A549 (cell line): ENCODE measurements at regions not wholly inside any gene's neighbourhood (a gene's known extent, or its start where the extent isn't known, plus 50 kb on each side); places are given as distances from the start of the nearest gene placed in this dataset.

Experiments
- ATAC-seq, 2 experiments: fragments of 200-7000 bp in 1 of 2; fragments of >200 bp in 1 of 2; cut with Nextera tagmentation in 1 of 2; cut with Tn5 transposase in 1 of 2; 3 replicates each; pipeline versions ENCODE4 v1.8.0 to v1.9.1; 2018 to 2020; ENCODE audit warnings: mild to moderate bottlenecking in 1 of 2, moderate library complexity in 1 of 2
- CTCF ChIA-PET: fragments of 300-600 bp; sonication (Branson Sonifier 250); formaldehyde crosslinking; extraction: SDS; loops from one replicate; lab custom pipeline; 2021; ENCODE audit warnings: antibody characterized with exemption, inconsistent platforms; lab: Yijun Ruan, JAX
- POLR2A ChIA-PET: fragments of 350-600 bp; formaldehyde crosslinking; extraction: SDS; loops from one replicate; lab custom pipeline; 2021; ENCODE audit warnings: antibody characterized with exemption, inconsistent platforms; lab: Yijun Ruan, JAX
- DNase-seq, 2 experiments: peaks; one replicate each; pipeline versions ENCODE4 v3.0.0 to v3.0.0-alpha.2; 2011 to 2016; ENCODE audit warnings: low read depth in 1 of 2, low spot score in 1 of 2
- FAIRE-seq: peaks from 2 replicates; lab custom pipeline; 2011; peaks lifted over from hg19 to GRCh38; lab: Jason Lieb, UNC
- H3K27ac ChIP-seq, 2 experiments: fragments of >200 bp; sonication (Bioruptor Twin); formaldehyde crosslinking; 3 replicates each; pipeline ENCODE4 v1.5.1; 2016 to 2017
- H3K4me1 ChIP-seq: fragments of >200 bp; sonication (Bioruptor Twin); formaldehyde crosslinking; 3 replicates; pipeline ENCODE4 v1.6.1; 2016
- H3K4me2 ChIP-seq: fragments of >200 bp; sonication (Bioruptor Twin); formaldehyde crosslinking; 3 replicates; pipeline ENCODE4 v1.6.1; 2016
- H3K4me3 ChIP-seq: fragments of >200 bp; sonication (Bioruptor Twin); formaldehyde crosslinking; 3 replicates; pipeline ENCODE4 v1.5.1; 2016
- H3K9me3 ChIP-seq: fragments of >200 bp; sonication (Bioruptor Twin); formaldehyde crosslinking; 3 replicates; pipeline ENCODE4 v1.6.1; 2016
- CBX2 ChIP-seq: fragments of 200-600 bp; sonication (generic); IDR thresholded peaks from 2 replicates; pipeline ENCODE4 v1.6.1; 2016; ENCODE audit warnings: low read depth, mild to moderate bottlenecking, borderline replicate concordance
- CEBPB ChIP-seq, 2 experiments: fragments of >200 bp in 1 of 2; sonication (Bioruptor Twin) in 1 of 2; formaldehyde crosslinking in 1 of 2; IDR thresholded peaks; 2 replicates each; pipeline ENCODE4 v1.6.1; 2012 to 2016
- CHD4 ChIP-seq: fragments of 200-600 bp; sonication (generic); IDR thresholded peaks from 2 replicates; pipeline ENCODE4 v1.6.1; 2016; ENCODE audit warnings: antibody characterized with exemption, mild to moderate bottlenecking, borderline replicate concordance
- CTCF ChIP-seq: fragments of >200 bp; sonication (Bioruptor Twin); formaldehyde crosslinking; IDR thresholded peaks from 3 replicates; pipeline ENCODE4 v1.5.1; 2016
- EHF ChIP-seq: fragments of 250-450 bp; sonication (Bioruptor Pico); IDR thresholded peaks from 2 replicates; pipeline ENCODE4 v1.5.0; 2020; ENCODE audit warnings: mild to moderate bottlenecking
- EP300 ChIP-seq, 2 experiments: fragments of >200 bp; sonication (Bioruptor Twin); formaldehyde crosslinking; IDR thresholded peaks; 2 replicates in 1 of 2; 3 replicates in 1 of 2; pipeline ENCODE4 v1.6.1; 2016 to 2017
- FOSL2 ChIP-seq, 2 experiments: fragments of 450-650 bp in 1 of 2; fragments of >200 bp in 1 of 2; sonication (Bioruptor Twin) in 1 of 2; formaldehyde crosslinking; IDR thresholded peaks; 2 replicates each; pipeline versions ENCODE4 v1.5.0 to v1.6.1; 2016 to 2020; ENCODE audit warnings: mild to moderate bottlenecking in 1 of 2, moderate library complexity in 1 of 2
- FOXS1 ChIP-seq: fragments of 250-450 bp; sonication (Bioruptor Pico); IDR thresholded peaks from 2 replicates; pipeline ENCODE4 v1.5.0; 2020; ENCODE audit warnings: mild to moderate bottlenecking, moderate library complexity
- GATA3 ChIP-seq: IDR thresholded peaks from 2 replicates; pipeline ENCODE4 v1.6.1; 2012; ENCODE audit warnings: borderline replicate concordance
- HEYL ChIP-seq: fragments of 250-450 bp; sonication (Bioruptor Pico); IDR thresholded peaks from 2 replicates; pipeline ENCODE4 v1.8.0; 2021; ENCODE audit warnings: mild to moderate bottlenecking, moderate library complexity
- HMGXB4 ChIP-seq: fragments of 250-450 bp; sonication (Bioruptor Pico); IDR thresholded peaks from 2 replicates; pipeline ENCODE4 v1.5.0; 2021; ENCODE audit warnings: mild to moderate bottlenecking, moderate library complexity, borderline replicate concordance
- HOXA7 ChIP-seq: fragments of 250-450 bp; sonication (Bioruptor Pico); IDR thresholded peaks from 2 replicates; pipeline ENCODE4 v1.5.0; 2020; ENCODE audit warnings: mild to moderate bottlenecking, moderate library complexity
- HOXB5 ChIP-seq: fragments of 250-450 bp; sonication (Bioruptor Pico); IDR thresholded peaks from 2 replicates; pipeline ENCODE4 v1.5.0; 2020; ENCODE audit warnings: mild to moderate bottlenecking, moderate library complexity
- JUN ChIP-seq, 2 experiments: fragments of >200 bp; sonication (Bioruptor Twin); formaldehyde crosslinking; IDR thresholded peaks; 2 replicates in 1 of 2; 3 replicates in 1 of 2; pipeline ENCODE4 v1.6.1; 2016 to 2017
- KDM5A ChIP-seq: fragments of 200-600 bp; sonication (generic); IDR thresholded peaks from 2 replicates; pipeline ENCODE4 v1.6.1; 2016; ENCODE audit warnings: antibody characterized with exemption, mild to moderate bottlenecking
- MAFK ChIP-seq: fragments of 450-650 bp; IDR thresholded peaks from 2 replicates; pipeline ENCODE4 v1.6.1; 2014; ENCODE audit not compliant: partially characterized antibody
- MAZ ChIP-seq: fragments of 150-350 bp; IDR thresholded peaks from 2 replicates; pipeline ENCODE4 v1.6.1; 2014; ENCODE audit warnings: antibody characterized with exemption, low read depth, low read length, borderline replicate concordance
- MYC ChIP-seq: IDR thresholded peaks from 2 replicates; pipeline ENCODE4 v1.6.1; 2012; ENCODE audit warnings: mild to moderate bottlenecking, inconsistent platforms, low read length, improper control_type of control experiment, borderline replicate concordance
- NPAS2 ChIP-seq: fragments of 250-450 bp; sonication (Bioruptor Pico); IDR thresholded peaks from 2 replicates; pipeline ENCODE4 v1.8.0; 2022; ENCODE audit warnings: mild to moderate bottlenecking, moderate library complexity, borderline replicate concordance
- NR3C1 ChIP-seq: fragments of >200 bp; sonication (Bioruptor Twin); formaldehyde crosslinking; IDR thresholded peaks from 3 replicates; pipeline ENCODE4 v1.6.1; 2017
- PBX3 ChIP-seq: IDR thresholded peaks from 2 replicates; pipeline ENCODE4 v1.6.1; 2012
- POLR2A ChIP-seq: IDR thresholded peaks from 2 replicates; pipeline ENCODE4 v1.6.1; 2012; ENCODE audit warnings: mild to moderate bottlenecking, low read length
- POLR2AphosphoS2 ChIP-seq: conservative IDR thresholded peaks from 2 replicates; pipeline ENCODE4 v1.6.1; 2012; ENCODE audit warnings: low read length, improper control_type of control experiment, inconsistent platforms
- RCOR1 ChIP-seq: fragments of 150-350 bp; IDR thresholded peaks from 2 replicates; pipeline ENCODE4 v1.6.1; 2014; ENCODE audit warnings: antibody characterized with exemption, low read length, low read depth
- SMC3 ChIP-seq: fragments of >200 bp; sonication (Bioruptor Twin); formaldehyde crosslinking; IDR thresholded peaks from 3 replicates; pipeline ENCODE4 v1.6.1; 2018; ENCODE audit warnings: inconsistent platforms
- TFCP2L1 ChIP-seq: fragments of 250-450 bp; sonication (Bioruptor Pico); IDR thresholded peaks from 2 replicates; pipeline ENCODE4 v1.5.0; 2021; ENCODE audit warnings: mild to moderate bottlenecking
- ZNF302 ChIP-seq: fragments of 250-450 bp; sonication (Bioruptor Pico); IDR thresholded peaks from 2 replicates; pipeline ENCODE4 v1.9.0; 2021; ENCODE audit warnings: inconsistent platforms, mild to moderate bottlenecking, moderate library complexity
- ZSCAN20 ChIP-seq: fragments of 250-450 bp; sonication (Bioruptor Pico); IDR thresholded peaks from 2 replicates; pipeline ENCODE4 v1.8.0; 2022; ENCODE audit warnings: mild to moderate bottlenecking, moderate library complexity
- WGBS: methylation state at CpG from one replicate; pipeline ENCODE4 v1.1.6; 2017; ENCODE audit errors: missing lambda C conversion rate; 5-methylcytosine and 5-hydroxymethylcytosine counted together

- ATAC-seq (no peak), DNase-seq (no peak), FAIRE-seq (no peak)
- ChIA-PET POLR2A (no interaction called here), CTCF (no interaction called here)
- TF ChIP-seq POLR2AphosphoS2 = no peak
- no peak for TF ChIP-seq HEYL (CRISPR knock-in tag)
- no peak for TF ChIP-seq CTCF
- H3K4me1 ChIP-seq = no peaks in the 10 kb centered on the region
- WGBS = 10% methylated on average over 1 of the region's 1 CpG
- no peak overlapping the region for H3K27ac ChIP-seq
- no peaks in the 10 kb centered on the region for H3K9me3 ChIP-seq
- H3K4me2 ChIP-seq = no peak overlapping the region
- no peak overlapping the region for H3K4me3 ChIP-seq
Observed at GRCh38 chr12:91732086-91732485, 413.6 kb downstream of the BTG1 start.

GRCh38 chr12:91729543-91729942 is 416.1 kb downstream of the BTG1 start:
- H3K4me1 ChIP-seq = no peaks in the 10 kb centered on the region
- H3K4me2 ChIP-seq = no peak overlapping the region
- no peak overlapping the region for H3K4me3 ChIP-seq
- CTCF ChIA-PET = no interaction called here
- ATAC-seq (no peak), DNase-seq (no peak), FAIRE-seq (no peak)
- POLR2A ChIA-PET = no interaction called here
- no peaks in the 10 kb centered on the region for H3K9me3 ChIP-seq
- no peak overlapping the region for H3K27ac ChIP-seq
- TF ChIP-seq MAZ = no peak
- no peak for TF ChIP-seq ZSCAN20
- peak in 1 of 2 experiments; percentile 14; a peak in 1 of 4 replicates for TF ChIP-seq CEBPB (IDR thresholded peaks at IDR 0.05)
- 71% methylated on average over 4 of the region's 4 CpGs for WGBS

GRCh38 chr12:91723191-91723590 is 422.5 kb downstream of the BTG1 start:
- no peak overlapping the region for H3K4me2 ChIP-seq
- CTCF ChIA-PET = no interaction called here
- no peak overlapping the region for H3K27ac ChIP-seq
- H3K9me3 ChIP-seq = no peaks in the 10 kb centered on the region
- FAIRE-seq (no peak), DNase-seq (no peak), ATAC-seq (no peak)
- TF ChIP-seq GATA3 (no peak), CEBPB (IDR thresholded peaks at IDR 0.05) (no peak), NR3C1 (no peak), HOXA7 (CRISPR knock-in tag) (no peak), POLR2AphosphoS2 (no peak), POLR2A (no peak), EHF (CRISPR knock-in tag) (no peak), SMC3 (no peak), MYC (no peak), ZNF302 (CRISPR knock-in tag) (no peak), HMGXB4 (CRISPR knock-in tag) (no peak), FOXS1 (CRISPR knock-in tag) (no peak), EP300 (IDR thresholded peaks at IDR 0.05) (no peak), NPAS2 (CRISPR knock-in tag) (no peak), CHD4 (no peak), ZSCAN20 (no peak)
- H3K4me1 ChIP-seq = no peaks in the 10 kb centered on the region
- H3K4me3 ChIP-seq = no peak overlapping the region
- POLR2A ChIA-PET = no interaction called here

- H3K27ac ChIP-seq = no peak overlapping the region
- no peaks in the 10 kb centered on the region for H3K9me3 ChIP-seq
- H3K4me1 ChIP-seq = no peaks in the 10 kb centered on the region
- DNase-seq (no peak), FAIRE-seq (no peak), ATAC-seq (no peak)
- no peak for TF ChIP-seq NPAS2 (CRISPR knock-in tag)
- no peak for TF ChIP-seq CEBPB (IDR thresholded peaks at IDR 0.05)
- no peak for TF ChIP-seq POLR2AphosphoS2
- TF ChIP-seq HEYL (CRISPR knock-in tag) = no peak
- TF ChIP-seq TFCP2L1 (CRISPR knock-in tag) = no peak
- no peak for TF ChIP-seq JUN (IDR thresholded peaks at IDR 0.05)
- TF ChIP-seq ZNF302 (CRISPR knock-in tag) = no peak
- TF ChIP-seq HOXB5 = no peak
- no peak for TF ChIP-seq HOXA7 (CRISPR knock-in tag)
- no peak for TF ChIP-seq FOSL2 (IDR thresholded peaks at IDR 0.05)
- TF ChIP-seq FOSL2 (CRISPR knock-in tag; IDR thresholded peaks at IDR 0.05) = no peak
- TF ChIP-seq MAFK = no peak
- TF ChIP-seq KDM5A = no peak
- TF ChIP-seq PBX3 = no peak
- TF ChIP-seq NR3C1 = no peak
- TF ChIP-seq RCOR1 = no peak
- TF ChIP-seq CBX2 = no peak
- H3K4me3 ChIP-seq = no peak overlapping the region
- ChIA-PET CTCF (no interaction called here), POLR2A (no interaction called here)
- H3K4me2 ChIP-seq = no peak overlapping the region
Observed at GRCh38 chr12:91722072-91722471, 423.6 kb downstream of the BTG1 start.
